Neural cell (in vitro differentiated cells): ENCODE measurements at regions not wholly inside any gene's neighbourhood (a gene's known extent, or its start where the extent isn't known, plus 50 kb on each side); places are given as distances from the start of the nearest gene placed in this dataset.

Experiments used
- H2AFZ ChIP-seq: fragments of 200-600, 300-800 bp; sonication (generic), shearing (Covaris generic); 2 replicates; pipeline ENCODE4 v1.6.0; 2014; ENCODE audit warnings: low read depth, mild to moderate bottlenecking, antibody characterized with exemption, low read length, moderate library complexity
- H3F3A ChIP-seq: fragments of 200-600 bp; shearing (Covaris generic); 2 replicates; pipeline ENCODE4 v1.6.1; 2016; ENCODE audit warnings: mild to moderate bottlenecking, moderate library complexity, mixed read lengths, antibody characterized with exemption, low read length; ENCODE audit not compliant: insufficient read depth, poor library complexity, severe bottlenecking
- H3K27ac ChIP-seq: fragments of 200-600, 300-800 bp; sonication (generic), shearing (Covaris generic); 2 replicates; pipeline ENCODE4 v1.5.1; 2014; ENCODE audit warnings: mild to moderate bottlenecking, low read length, moderate library complexity
- H3K27me3 ChIP-seq: fragments of 300-800, 200-600 bp; sonication (generic), shearing (Covaris generic); 2 replicates; pipeline ENCODE4 v1.6.0; 2014; ENCODE audit warnings: mild to moderate bottlenecking, low read depth, low read length, moderate library complexity; ENCODE audit not compliant: insufficient read depth
- H3K36me3 ChIP-seq: fragments of 300-800, 200-600 bp; sonication (generic), shearing (Covaris generic); 2 replicates; pipeline ENCODE4 v1.5.1; 2014; ENCODE audit warnings: mild to moderate bottlenecking, antibody characterized with exemption, low read length, moderate library complexity; ENCODE audit not compliant: insufficient read depth
- H3K4me2 ChIP-seq: fragments of 300-800, 200-600 bp; sonication (generic), shearing (Covaris generic); 2 replicates; pipeline ENCODE4 v1.6.0; 2014; ENCODE audit warnings: mild to moderate bottlenecking, low read length
- H3K4me3 ChIP-seq: fragments of 300-800, 200-600 bp; sonication (generic), shearing (Covaris generic); 2 replicates; pipeline ENCODE4 v1.5.1; 2014; ENCODE audit warnings: mild to moderate bottlenecking, low read length, moderate library complexity
- H3K79me2 ChIP-seq: fragments of 200-600 bp; shearing (Covaris generic); replicated peaks from 2 replicates; pipeline ENCODE4 v1.6.0; 2014; ENCODE audit warnings: mild to moderate bottlenecking, low read length, moderate library complexity; ENCODE audit not compliant: insufficient read depth
- H3K9ac ChIP-seq: fragments of 300-800, 200-600 bp; sonication (generic), shearing (Covaris generic); 2 replicates; pipeline ENCODE4 v1.6.1; 2016; ENCODE audit warnings: mild to moderate bottlenecking, low read length, mixed read lengths
- H3K9me2 ChIP-seq: fragments of 200-600 bp; shearing (Covaris generic); 2 replicates; pipeline ENCODE4 v1.6.1; 2016; ENCODE audit warnings: mild to moderate bottlenecking, low read length, mixed read lengths; ENCODE audit not compliant: insufficient read depth
- H3K9me3 ChIP-seq: fragments of 200-600, 300-800 bp; sonication (generic), shearing (Covaris generic); 2 replicates; pipeline ENCODE4 v1.6.1; 2016; ENCODE audit warnings: mild to moderate bottlenecking, mixed run types, low read length, moderate library complexity, mixed read lengths
- H4K20me1 ChIP-seq: fragments of 200-600 bp; shearing (Covaris generic); 2 replicates; pipeline ENCODE4 v1.6.1; 2016; ENCODE audit warnings: mild to moderate bottlenecking, mixed run types; ENCODE audit not compliant: insufficient read depth
- EP300 ChIP-seq: fragments of 450-650 bp; conservative IDR thresholded peaks from 2 replicates; pipeline ENCODE4 v1.6.1; 2014; ENCODE audit warnings: antibody characterized with exemption, mild to moderate bottlenecking, moderate library complexity; ENCODE audit not compliant: poor library complexity, severe bottlenecking
- EZH2 ChIP-seq: fragments of 200-600, 300-800 bp; shearing (Covaris generic), sonication (generic); IDR thresholded peaks from 2 replicates; pipeline ENCODE4 v1.6.1; 2014; ENCODE audit warnings: antibody characterized with exemption, low read length, borderline replicate concordance, mild to moderate bottlenecking; ENCODE audit not compliant: insufficient read depth, poor library complexity, severe bottlenecking
- MXI1 ChIP-seq: fragments of 450-650 bp; conservative IDR thresholded peaks from 2 replicates; pipeline ENCODE4 v1.6.1; 2014; ENCODE audit warnings: antibody characterized with exemption, mild to moderate bottlenecking; ENCODE audit not compliant: poor library complexity, severe bottlenecking
- POLR2AphosphoS5 ChIP-seq: IDR thresholded peaks from 2 replicates; pipeline ENCODE4 v1.6.1; 2012
- RAD21 ChIP-seq: fragments of 450-650 bp; conservative IDR thresholded peaks from 2 replicates; pipeline ENCODE4 v1.6.1; 2014; ENCODE audit warnings: antibody characterized with exemption, mild to moderate bottlenecking, moderate library complexity
- REST ChIP-seq: IDR thresholded peaks from 2 replicates; pipeline ENCODE4 v1.6.1; 2012; ENCODE audit warnings: borderline replicate concordance
- SMC3 ChIP-seq: fragments of 450-650 bp; conservative IDR thresholded peaks from 2 replicates; pipeline ENCODE4 v1.6.1; 2014; ENCODE audit warnings: antibody characterized with exemption, mild to moderate bottlenecking, moderate library complexity; ENCODE audit not compliant: poor library complexity
- TAF1 ChIP-seq: IDR thresholded peaks from 2 replicates; pipeline ENCODE4 v1.6.1; 2012; ENCODE audit warnings: low read depth
- TF ChIP-seq, protein P1 (sequence below): fragments of 450-650 bp; IDR thresholded peaks from 2 replicates; pipeline ENCODE4 v1.5.1; 2014; ENCODE audit warnings: antibody characterized with exemption, mild to moderate bottlenecking, moderate library complexity; ENCODE audit not compliant: poor library complexity, severe bottlenecking

- Histone ChIP-seq H3K36me3 (no peaks in the 10 kb centered on the region), H3K4me3 (no peak overlapping the region), H2AFZ (no peak overlapping the region), H3K27me3 (no peaks in the 10 kb centered on the region), H3K9ac (no peak overlapping the region), H3K9me3 (no peaks in the 10 kb centered on the region), H3K27ac (no peak overlapping the region), H4K20me1 (no peaks in the 10 kb centered on the region), H3K9me2 (no peaks in the 10 kb centered on the region), H3F3A (no peaks in the 10 kb centered on the region), H3K4me2 (no peak overlapping the region), H3K79me2 (no peaks in the 10 kb centered on the region)
- TF ChIP-seq MXI1, result no peak
- no peak for TF ChIP-seq RAD21
- TF ChIP-seq, protein P1, sequence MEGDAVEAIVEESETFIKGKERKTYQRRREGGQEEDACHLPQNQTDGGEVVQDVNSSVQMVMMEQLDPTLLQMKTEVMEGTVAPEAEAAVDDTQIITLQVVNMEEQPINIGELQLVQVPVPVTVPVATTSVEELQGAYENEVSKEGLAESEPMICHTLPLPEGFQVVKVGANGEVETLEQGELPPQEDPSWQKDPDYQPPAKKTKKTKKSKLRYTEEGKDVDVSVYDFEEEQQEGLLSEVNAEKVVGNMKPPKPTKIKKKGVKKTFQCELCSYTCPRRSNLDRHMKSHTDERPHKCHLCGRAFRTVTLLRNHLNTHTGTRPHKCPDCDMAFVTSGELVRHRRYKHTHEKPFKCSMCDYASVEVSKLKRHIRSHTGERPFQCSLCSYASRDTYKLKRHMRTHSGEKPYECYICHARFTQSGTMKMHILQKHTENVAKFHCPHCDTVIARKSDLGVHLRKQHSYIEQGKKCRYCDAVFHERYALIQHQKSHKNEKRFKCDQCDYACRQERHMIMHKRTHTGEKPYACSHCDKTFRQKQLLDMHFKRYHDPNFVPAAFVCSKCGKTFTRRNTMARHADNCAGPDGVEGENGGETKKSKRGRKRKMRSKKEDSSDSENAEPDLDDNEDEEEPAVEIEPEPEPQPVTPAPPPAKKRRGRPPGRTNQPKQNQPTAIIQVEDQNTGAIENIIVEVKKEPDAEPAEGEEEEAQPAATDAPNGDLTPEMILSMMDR, result no peak
- no peak for TF ChIP-seq REST
- TF ChIP-seq SMC3, result no peak
- no peak for TF ChIP-seq EP300
Measured at GRCh38 chr1:106325600-106325999, 730.9 kb upstream of the PRMT6 start.

- no peaks in the 10 kb centered on the region for H3K79me2 ChIP-seq
- H3K4me3 ChIP-seq, result no peak overlapping the region
- H3K9me2 ChIP-seq, result no peaks in the 10 kb centered on the region
- H3K9me3 ChIP-seq, result no peaks in the 10 kb centered on the region
- no peaks in the 10 kb centered on the region for H3K27me3 ChIP-seq
- no peak overlapping the region for H3K27ac ChIP-seq
- H3K9ac ChIP-seq, result no peak overlapping the region
- no peaks in the 10 kb centered on the region for H4K20me1 ChIP-seq
- H3K36me3 ChIP-seq, result no peaks in the 10 kb centered on the region
- no peaks in the 10 kb centered on the region for H3F3A ChIP-seq
- TF ChIP-seq MXI1, result no peak
- no peak overlapping the region for H2AFZ ChIP-seq
- H3K4me2 ChIP-seq, result no peak overlapping the region
Measured at GRCh38 chr1:106344494-106344893, 712.0 kb upstream of the PRMT6 start.

GRCh38 chr1:106360252-106360651, 696.2 kb upstream of the PRMT6 start:
- TF ChIP-seq REST, result no peak
- TF ChIP-seq RAD21, result no peak
- no peak for TF ChIP-seq EP300
- no peak for TF ChIP-seq POLR2AphosphoS5
- TF ChIP-seq EZH2, result no peak
- TF ChIP-seq TAF1, result no peak
- TF ChIP-seq SMC3, result no peak
- TF ChIP-seq, protein P1, result no peak
- TF ChIP-seq MXI1, result no peak
- Histone ChIP-seq H3K9ac (no peak overlapping the region), H3K4me3 (no peak overlapping the region), H3K9me2 (no peaks in the 10 kb centered on the region), H3K4me2 (no peak overlapping the region), H3K79me2 (no peaks in the 10 kb centered on the region), H2AFZ (no peak overlapping the region), H3K9me3 (no peaks in the 10 kb centered on the region), H3F3A (no peaks in the 10 kb centered on the region), H3K36me3 (no peaks in the 10 kb centered on the region), H3K27ac (no peak overlapping the region), H3K27me3 (no peaks in the 10 kb centered on the region), H4K20me1 (no peaks in the 10 kb centered on the region)
